ENCODE measurements at regions not wholly inside any gene's neighbourhood (a gene's known extent, or its start where the extent isn't known, plus 50 kb on each side); places are given as distances from the start of the nearest gene placed in this dataset.

GRCh38 chr18:11383381-11383780 is 226.0 kb upstream of the SLC35G4 start:
- TF ChIP-seq CTCF (conservative IDR thresholded peaks at IDR 0.05; ENCODE audit: low read depth in 2 of 2), result no peak
- TF ChIP-seq EZH2phosphoT487 (IDR thresholded peaks at IDR 0.05; ENCODE audit: unreplicated experiment), result no peak
- no peak for TF ChIP-seq POLR2AphosphoS5 (IDR thresholded peaks at IDR 0.05; ENCODE audit: low read depth)
- TF ChIP-seq EZH2 (IDR thresholded peaks at IDR 0.05; ENCODE audit: low read depth, unreplicated experiment), result no peak
- no peak for TF ChIP-seq REST (IDR thresholded peaks at IDR 0.05; ENCODE audit: unreplicated experiment)
- TF ChIP-seq JUNB (IDR thresholded peaks at IDR 0.05; ENCODE audit: unreplicated experiment), result no peak
- TF ChIP-seq ZNF331 (CRISPR knock-in tag; IDR thresholded peaks at IDR 0.05; ENCODE audit: low read depth), result no peak
- no peak for TF ChIP-seq CREB1 (CRISPR knock-in tag; IDR thresholded peaks at IDR 0.05; ENCODE audit: low read depth)
- no peak for TF ChIP-seq NANOG (IDR thresholded peaks at IDR 0.05; ENCODE audit: borderline replicate concordance)
- no peak for TF ChIP-seq ETS1 (IDR thresholded peaks at IDR 0.05)
- TF ChIP-seq ZNF114 (CRISPR knock-in tag; IDR thresholded peaks at IDR 0.05), result no peak
- no peak for TF ChIP-seq ZNF462 (CRISPR knock-in tag; IDR thresholded peaks at IDR 0.05)
- no peak for TF ChIP-seq STAT1 (IDR thresholded peaks at IDR 0.05; ENCODE audit: unreplicated experiment)
